Stimulated activated CD4-positive, alpha-beta T cell treated with anti-CD3 and anti-CD28 coated beads, Interleukin-12 subunit alpha, Interleukin-12 subunit beta, amount 100 ng/mL, for 4 hours (primary cell): ENCODE measurements at regions not wholly inside any gene's neighbourhood (a gene's known extent, or its start where the extent isn't known, plus 50 kb on each side); places are given as distances from the start of the nearest gene placed in this dataset.

Experiments
- DNase-seq: peaks from one replicate; pipeline ENCODE4 v3.0.0-alpha.2; 2020

- DNase-seq = no peak
These were observed 191.6 kb upstream of the NCAM1 start for GRCh38 chr11:112769584-112769983.

GRCh38 chr11:112770033-112770432 is 191.2 kb upstream of the NCAM1 start:
- no peak for DNase-seq

DNA sequence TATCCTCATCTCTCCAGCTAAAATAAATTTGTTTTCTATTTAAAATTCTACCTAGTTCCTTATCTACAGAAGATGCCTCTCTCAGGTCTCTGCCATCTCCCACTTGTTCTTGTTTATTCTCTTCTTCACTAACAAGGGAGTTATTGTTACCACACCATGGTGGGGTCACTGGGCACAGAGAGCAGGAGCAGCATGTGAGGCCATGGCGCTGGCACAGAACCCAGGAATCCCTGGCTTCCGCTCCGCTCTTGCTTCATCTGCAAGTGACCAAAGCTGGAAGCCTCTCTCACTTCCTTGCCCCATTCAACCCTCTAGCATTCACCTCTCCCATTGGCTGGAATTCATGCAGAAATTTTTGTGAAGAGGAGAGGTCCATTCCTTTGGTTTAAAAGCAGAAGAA is 190.7 kb upstream of the NCAM1 start:
- DNase-seq = no peak

DNA sequence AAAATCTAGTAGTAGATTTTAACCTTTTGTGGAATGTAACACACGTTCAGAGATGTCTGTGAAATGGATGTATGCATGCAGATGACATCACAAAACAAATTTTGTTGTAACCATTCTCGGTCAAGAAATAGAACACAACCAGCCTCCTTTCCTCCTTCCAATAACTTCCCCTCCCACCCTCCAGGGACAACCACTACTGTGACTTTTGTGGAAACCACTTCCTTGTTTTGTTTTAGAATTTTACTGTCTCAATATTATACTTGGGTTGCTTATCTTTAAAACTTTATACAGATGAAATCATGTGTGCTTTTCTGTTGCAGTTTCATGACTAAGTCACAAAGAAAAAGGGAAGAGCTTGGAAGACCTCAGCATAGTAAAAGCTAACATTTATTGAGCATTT is 189.4 kb upstream of the NCAM1 start:
- no peak for DNase-seq

DNA sequence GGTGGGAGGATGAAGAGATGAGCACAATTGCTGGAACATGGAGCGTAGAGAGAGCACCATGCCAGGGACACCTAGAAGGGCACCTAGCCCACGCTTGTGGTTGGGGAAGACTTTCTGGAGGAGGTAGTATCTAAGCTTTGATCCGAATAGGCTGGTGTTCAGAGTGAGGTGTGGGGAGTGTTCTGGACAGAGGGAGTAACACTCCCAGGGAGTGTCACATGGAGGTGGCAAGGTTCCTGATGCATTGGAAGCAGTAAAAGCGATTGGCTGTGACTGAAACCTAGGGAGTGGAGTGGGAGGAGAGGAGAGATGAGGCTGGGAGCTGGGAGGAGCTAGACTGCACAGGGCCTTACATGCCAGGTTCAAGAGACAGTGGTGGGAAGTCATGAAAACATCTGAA is 188.0 kb upstream of the NCAM1 start:
- no peak for DNase-seq

DNA sequence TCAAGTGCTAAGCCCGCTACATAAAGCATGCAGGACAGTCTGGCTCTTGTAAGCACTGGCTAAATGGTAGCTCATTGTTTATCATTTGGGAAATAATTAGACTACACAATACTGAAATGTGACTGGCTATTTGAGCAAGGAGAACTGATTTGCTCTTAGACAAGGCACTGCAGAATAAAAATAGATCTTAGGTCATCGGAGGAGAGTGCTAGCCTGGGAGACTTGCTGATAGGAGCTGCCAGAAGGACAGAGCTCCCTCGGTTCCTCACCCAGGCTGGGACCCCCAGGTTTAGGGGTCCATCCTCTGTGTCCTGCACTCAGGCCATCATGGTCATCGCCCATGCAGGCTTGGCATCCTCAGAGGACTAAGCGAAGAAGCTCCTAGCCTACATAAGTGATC is 184.4 kb upstream of the NCAM1 start:
- DNase-seq = no peak

- no peak for DNase-seq
These were observed 183.9 kb upstream of the NCAM1 start for GRCh38 chr11:112777283-112777751.

- DNase-seq = no peak
These were observed 182.9 kb upstream of the NCAM1 start for GRCh38 chr11:112778091-112778876.

DNA sequence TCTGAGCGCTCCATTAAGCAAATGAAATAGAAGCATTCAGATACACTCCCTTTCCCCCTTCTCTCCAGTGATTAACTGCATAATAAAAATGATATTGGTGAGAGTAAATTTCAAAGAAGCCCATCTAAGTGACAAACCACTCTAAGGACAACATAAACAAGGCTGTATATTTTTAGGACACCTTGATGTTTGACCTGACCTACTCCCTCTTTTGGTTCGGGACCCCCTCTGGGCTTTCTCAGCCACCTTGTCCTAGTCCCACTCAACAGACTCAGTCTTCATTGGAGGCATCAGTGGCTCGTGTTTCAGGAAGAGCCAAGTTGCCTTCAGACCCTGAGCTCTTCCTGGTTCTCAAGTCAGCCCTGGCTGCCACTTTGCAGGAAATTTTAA is 182.3 kb upstream of the NCAM1 start:
- no peak for DNase-seq

DNA sequence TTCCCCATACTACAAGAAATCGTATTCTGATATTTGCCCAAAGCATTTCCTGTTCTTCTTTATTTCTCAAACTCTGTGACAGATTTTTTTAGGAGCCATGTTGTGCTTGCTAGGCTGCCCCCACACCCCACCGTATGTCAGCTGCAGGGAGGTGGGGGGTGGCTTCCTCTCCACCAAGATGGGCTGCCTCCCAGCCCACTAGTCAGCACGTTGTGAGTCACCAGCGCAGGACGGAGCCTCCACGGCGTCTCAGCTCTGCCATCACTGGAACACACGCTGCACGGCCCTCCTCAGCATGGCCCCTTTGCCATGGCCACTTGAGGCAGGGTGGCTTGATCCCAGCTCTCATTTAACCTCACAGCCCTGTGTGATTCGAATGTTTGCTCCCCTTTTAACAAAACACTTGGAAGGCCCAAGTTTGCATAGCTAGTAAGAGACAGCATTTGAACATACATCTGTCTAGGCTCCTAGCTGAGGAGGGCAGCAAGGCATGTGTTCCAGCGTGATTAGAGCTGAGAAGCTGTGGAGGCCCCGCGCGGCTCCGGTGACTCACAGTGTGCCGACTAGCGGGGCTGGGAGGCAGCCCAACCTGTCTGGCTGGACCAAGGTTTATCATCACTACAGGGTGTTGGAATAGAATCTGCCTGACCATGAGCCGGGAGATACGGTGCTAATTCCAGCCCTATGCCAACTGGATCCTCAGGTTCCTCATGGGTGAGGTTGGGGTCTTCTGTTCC is 180.7 kb upstream of the NCAM1 start:
- DNase-seq = no peak

DNA sequence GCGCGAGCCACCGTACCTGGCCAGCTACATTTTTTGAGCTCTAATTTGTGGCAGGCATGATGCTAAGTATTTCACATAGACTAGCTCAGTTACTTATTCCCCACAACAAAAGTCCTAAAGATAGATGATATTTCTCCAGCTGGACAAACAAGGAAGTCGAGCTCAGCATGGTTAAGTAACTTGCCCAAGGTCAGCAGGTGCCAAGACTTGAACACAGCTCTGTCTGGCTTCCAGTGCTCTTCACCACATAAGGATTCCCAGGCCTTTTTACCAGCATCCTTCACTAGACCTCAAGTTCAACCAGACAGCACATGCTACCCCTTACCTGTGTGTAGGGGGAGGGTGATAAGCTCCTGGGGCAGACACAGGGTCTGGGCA is 177.3 kb upstream of the NCAM1 start:
- DNase-seq = no peak

DNA sequence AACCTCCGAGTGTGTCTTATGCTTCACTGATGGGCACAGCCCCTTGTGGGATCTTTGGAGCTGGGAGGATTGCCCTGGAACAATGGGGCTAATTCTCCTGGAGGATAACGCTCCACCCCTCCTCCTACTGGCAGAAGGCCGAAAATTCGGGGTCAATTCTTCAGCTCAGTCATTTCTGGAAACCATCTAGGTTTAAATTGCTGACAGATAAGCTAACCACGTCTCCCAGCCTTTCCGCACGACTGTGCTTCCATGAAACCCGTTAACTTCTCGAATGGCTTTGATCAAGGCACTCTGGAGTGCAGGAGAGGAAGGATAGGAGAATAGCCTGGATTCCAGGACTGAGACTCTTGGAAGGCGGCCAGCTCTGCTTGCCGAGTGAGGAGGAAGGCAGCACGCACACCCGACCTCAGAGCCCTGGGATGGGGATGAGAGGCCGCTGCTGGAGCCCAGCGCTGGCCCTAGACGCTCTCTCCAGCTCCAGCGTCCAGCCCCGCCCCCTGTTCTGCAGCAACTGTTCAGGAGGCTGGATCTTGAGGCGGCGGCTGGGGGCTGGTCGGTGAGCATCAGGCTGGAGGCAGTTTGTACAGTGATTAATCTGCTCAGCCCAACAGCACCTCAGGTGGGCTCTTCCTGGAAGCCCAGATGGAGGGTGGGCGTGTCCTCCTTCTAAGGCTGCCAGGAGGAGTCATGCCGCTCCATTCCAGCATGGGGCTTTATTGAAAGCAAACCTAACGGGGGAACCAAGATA is 176.7 kb upstream of the NCAM1 start:
- no peak for DNase-seq

- DNase-seq = no peak
These were observed 176.1 kb upstream of the NCAM1 start for GRCh38 chr11:112785149-112785548.

DNA sequence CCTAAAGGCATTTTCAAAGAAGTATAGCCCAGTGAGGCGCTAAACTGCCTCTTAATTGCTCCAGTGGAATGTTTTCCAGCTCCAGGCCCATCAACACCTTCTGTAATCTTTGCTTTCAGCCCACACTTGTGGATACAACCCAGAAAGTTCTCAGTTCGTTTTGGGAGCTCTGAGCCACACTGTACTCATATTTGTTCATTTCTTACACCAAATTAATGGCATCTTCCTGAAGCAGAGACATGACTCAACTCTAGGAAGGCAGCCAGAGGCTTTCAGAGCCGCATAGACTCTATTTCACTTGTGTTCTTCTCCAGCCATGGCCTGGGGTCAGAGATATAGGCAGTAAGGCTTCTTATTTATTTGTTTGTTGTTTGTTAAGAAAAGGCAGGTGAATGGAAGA is 175.5 kb upstream of the NCAM1 start:
- no peak for DNase-seq

DNA sequence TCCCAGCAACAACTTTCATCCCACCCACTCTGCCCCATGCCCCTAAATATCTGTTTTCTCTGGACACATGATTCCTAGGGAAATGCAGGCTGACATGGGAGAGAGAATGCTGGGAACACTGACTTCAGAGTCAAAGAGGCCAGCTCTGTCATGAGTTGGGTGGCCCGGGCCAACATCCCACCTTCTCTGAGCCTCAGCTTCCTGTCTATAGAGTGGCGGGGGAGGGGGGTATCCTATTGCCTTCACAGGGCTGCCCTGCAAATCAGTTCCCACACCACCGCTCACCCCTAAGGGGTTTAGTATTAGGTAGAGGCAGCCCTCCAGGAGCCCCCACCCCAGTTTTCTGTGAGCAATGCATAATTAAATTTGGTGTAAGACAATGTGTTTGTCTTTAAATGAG is 175.0 kb upstream of the NCAM1 start:
- no peak for DNase-seq

GRCh38 chr11:112786886-112787530 is 174.2 kb upstream of the NCAM1 start:
- DNase-seq = no peak

GRCh38 chr11:112789481-112789880 is 171.7 kb upstream of the NCAM1 start:
- no peak for DNase-seq

DNA sequence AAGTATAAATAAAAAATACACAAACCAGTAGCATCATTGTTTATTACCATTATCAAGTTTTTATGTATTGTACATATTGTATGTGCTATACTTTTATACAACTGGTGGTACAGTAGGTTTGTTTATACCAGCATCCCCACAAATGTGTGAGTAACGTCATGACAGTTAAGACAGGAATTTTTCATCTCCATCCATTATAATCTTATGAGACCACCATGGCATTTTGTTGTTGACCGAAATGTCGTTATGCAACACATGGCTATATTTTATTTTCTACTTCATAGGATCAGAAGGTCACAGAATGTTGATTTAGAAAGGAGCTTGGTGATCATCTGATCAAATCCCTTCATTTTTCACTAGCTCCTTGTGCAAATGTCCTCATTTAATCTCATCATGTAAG is 170.9 kb upstream of the NCAM1 start:
- no peak for DNase-seq

- DNase-seq = no peak
These were observed 169.2 kb upstream of the NCAM1 start for GRCh38 chr11:112792070-112792469.

GRCh38 chr11:112793416-112793815 is 167.8 kb upstream of the NCAM1 start:
- no peak for DNase-seq

DNA sequence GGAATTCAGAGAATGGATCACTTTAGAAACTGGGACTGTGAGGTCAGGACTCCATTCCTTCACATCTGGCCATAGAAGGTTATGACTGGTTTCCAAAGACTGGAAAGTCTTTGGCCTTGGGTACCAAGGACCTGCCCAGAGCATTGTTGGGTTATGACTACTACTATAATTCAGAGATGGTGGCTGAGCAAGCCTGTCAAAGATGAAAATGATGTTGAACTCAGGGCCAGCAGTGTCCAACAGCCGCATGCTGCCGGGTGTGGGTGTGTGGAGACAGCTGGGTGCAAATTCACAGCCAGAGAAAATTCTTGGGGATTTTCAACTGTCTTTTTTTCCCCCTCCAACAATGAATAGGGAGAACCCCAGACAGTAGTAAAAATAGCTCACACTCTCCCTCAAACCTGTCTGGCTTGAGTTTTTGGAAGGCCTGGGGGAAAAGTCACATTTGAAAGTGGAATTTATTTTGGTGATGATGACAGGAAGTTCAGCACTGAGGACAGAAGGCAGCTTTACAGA is 166.8 kb upstream of the NCAM1 start:
- no peak for DNase-seq

DNA sequence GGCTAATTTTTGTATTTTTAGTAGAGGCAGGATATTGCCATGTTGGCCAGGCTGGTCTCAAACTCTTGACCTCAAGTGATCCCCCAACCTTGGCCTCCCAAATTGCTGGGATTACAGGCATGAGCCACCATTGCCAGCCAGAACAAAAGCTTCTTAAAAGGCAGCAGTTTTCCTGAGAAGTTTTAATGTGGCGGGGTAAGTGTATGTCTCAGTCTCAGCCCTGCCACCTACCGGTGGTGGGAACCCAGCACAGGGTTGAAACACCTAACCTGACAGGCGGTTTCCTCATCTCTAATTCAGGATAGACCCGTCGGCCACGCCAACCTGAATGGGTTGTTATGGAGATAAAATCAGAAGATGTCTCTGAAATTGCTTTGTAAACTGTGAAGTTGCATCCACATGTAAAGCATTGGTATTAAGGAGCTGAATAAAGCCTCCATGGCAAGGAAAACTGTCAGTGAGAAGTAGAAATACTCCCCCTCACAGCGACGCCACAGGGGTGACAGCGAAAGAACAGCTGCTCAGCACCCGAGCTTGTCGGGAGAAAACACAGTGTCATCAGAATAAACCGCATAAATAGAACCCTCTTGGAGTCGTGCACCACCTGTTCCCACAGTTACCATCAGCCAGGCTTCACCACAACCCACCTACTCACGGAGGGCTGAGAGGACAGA is 165.9 kb upstream of the NCAM1 start:
- DNase-seq = no peak
